Gastroesophageal sphincter (tissue), 4 donors: ENCODE measurements at regions not wholly inside any gene's neighbourhood (a gene's known extent, or its start where the extent isn't known, plus 50 kb on each side); places are given as distances from the start of the nearest gene placed in this dataset.
A peak's percentile ranks its signal among the peaks of the same experiment; 100 is the strongest.

Experiments
- ATAC-seq: fragments of 150-250 bp; one replicate; pipeline ENCODE4 v1.9.1; 2016; ENCODE audit warnings: mild to moderate bottlenecking, moderate library complexity
- H3K27ac ChIP-seq, 4 donors: fragments of 200-600 bp; sonication (generic) in 3 of 4; 1 replicate in 3 of 4; 2 replicates in 1 of 4; pipeline ENCODE4 v1.5.1; 2016 to 2019
- H3K27me3 ChIP-seq: fragments of 200-600 bp; sonication (generic); one replicate; pipeline ENCODE4 v1.5.1; 2019
- H3K36me3 ChIP-seq, 2 donors: fragments of 200-600 bp; sonication (generic); one replicate each; pipeline ENCODE4 v1.5.1; 2019; ENCODE audit warnings: control low read depth in 1 of 2
- H3K4me1 ChIP-seq, 3 donors: fragments of 200-600 bp; sonication (generic); 1 replicate in 2 of 3; 2 replicates in 1 of 3; pipeline ENCODE4 v1.5.1; 2016 to 2019; ENCODE audit warnings: control low read depth in 2 of 3
- H3K4me3 ChIP-seq, 2 donors: fragments of 200-600 bp; sonication (generic); one replicate each; pipeline ENCODE4 v1.5.1; 2019; ENCODE audit warnings: mild to moderate bottlenecking in 1 of 2, moderate library complexity in 1 of 2
- H3K9me3 ChIP-seq, 3 donors: fragments of 200-600 bp; sonication (generic); one replicate each; pipeline ENCODE4 v1.5.1; 2017 to 2019; ENCODE audit warnings: control low read depth in 2 of 3
- EP300 ChIP-seq: sonication (generic); formaldehyde crosslinking; IDR thresholded peaks from one replicate; pipeline ENCODE4 v1.6.1; 2017; ENCODE audit warnings: antibody characterized with exemption, mild to moderate bottlenecking
- POLR2A ChIP-seq, 2 donors: fragments of 450-650 bp; IDR thresholded peaks; one replicate each; pipeline ENCODE4 v1.6.1; 2017; ENCODE audit warnings: antibody characterized with exemption in 2 of 2, mild to moderate bottlenecking in 2 of 2, moderate library complexity in 1 of 2
- POLR2AphosphoS5 ChIP-seq: sonication (generic); formaldehyde crosslinking; IDR thresholded peaks from one replicate; pipeline ENCODE4 v1.6.1; 2017; ENCODE audit warnings: antibody characterized with exemption
- whole genome bisulfite sequencing, 2 donors: methylation state at CpG; one replicate each; pipeline ENCODE4 v1.1.5; 2018; ENCODE audit warnings: low coverage in 1 of 2; 5-methylcytosine and 5-hydroxymethylcytosine counted together
- TF ChIP-seq, protein P1 (sequence below), 4 experiments: fragments of 200-600 bp in 2 of 4; fragments of 450-650 bp in 2 of 4; sonication (generic) in 1 of 4; IDR thresholded peaks; one replicate each; pipeline ENCODE4 v1.5.1; 2017 to 2019; ENCODE audit warnings: antibody characterized with exemption in 4 of 4, mild to moderate bottlenecking in 2 of 4, moderate library complexity in 2 of 4

DNA sequence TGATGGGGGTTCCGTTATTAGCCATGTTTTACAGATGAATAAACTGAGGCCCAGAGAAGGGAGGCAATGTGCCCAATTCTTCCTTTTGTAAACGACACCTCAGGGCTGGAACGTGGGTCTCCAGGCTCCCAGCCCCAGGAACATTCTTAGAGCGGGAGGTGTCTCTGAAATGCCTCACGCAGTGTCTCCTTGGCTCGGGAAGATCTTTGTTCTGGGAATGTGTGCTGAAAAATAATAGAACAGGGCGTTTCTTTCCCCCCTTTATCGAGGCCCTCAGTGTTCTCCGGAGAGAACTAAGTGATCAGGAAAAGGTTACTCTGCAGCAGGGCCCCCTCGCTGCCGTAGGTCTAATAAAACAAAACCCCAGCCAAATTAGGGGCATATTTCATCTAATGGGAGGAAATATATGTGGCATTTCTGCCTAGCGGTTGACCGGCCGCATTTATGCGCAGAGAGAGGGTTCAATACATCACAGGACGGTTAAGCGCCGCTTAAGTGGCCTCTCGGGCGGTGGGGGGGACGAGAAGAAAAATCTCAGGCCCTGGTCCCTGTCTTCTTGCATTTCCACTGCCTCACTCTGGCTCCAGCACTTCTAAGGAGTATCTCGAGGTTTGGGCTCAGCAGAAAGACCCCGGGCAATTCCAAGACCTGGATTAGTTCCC, 564.3 kb downstream of the MN1 start:
- Histone ChIP-seq H3K9me3 (no peaks in the 10 kb centered on the region), H3K27ac (no peak overlapping the region), H3K27me3 (peaks cover 4% of the 10 kb centered on the region), H3K4me3 (no peak overlapping the region), H3K4me1 (peaks cover 0 to 30% (median 13%) of the 10 kb centered on the region in 3 donors), H3K36me3 (no peaks in the 10 kb centered on the region)
- WGBS, 2 donors: 74 to 75% methylated on average over 4 to 14 of the region's 23 CpGs
- ATAC-seq: no peak
- TF ChIP-seq POLR2A (IDR thresholded peaks at IDR 0.05) (no peak), POLR2AphosphoS5 (no peak)

DNA sequence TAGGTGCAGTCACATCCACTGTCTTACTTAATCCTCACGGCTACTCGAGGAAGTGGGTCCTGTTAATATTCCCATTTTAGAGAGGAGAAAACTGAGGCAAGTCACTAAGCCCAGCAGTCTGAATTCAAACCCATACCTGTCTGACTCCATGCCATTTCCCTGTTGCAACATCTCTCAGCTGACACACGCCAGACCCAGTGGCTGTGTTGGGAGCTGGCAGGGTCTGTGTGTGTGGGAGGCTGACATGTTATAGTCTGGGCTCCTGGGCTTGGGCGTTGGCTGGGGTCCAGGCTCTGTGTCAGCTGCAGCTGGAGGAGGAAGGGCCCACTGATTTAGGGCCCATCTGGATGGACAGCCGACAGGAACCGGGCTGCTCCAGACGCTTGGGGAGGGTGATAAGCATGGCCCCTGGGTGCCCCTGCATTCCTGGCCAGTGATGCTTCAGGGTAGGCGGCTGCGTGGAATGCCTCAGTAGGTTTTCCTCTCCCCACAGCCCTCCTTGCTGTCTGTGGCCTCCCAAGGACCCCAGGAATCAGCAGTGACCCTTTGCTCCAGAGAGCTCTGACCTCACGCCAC, 562.5 kb downstream of the MN1 start:
- H3K27ac ChIP-seq: no peak overlapping the region
- TF ChIP-seq POLR2AphosphoS5: peak; percentile 90
- TF ChIP-seq, protein P1, sequence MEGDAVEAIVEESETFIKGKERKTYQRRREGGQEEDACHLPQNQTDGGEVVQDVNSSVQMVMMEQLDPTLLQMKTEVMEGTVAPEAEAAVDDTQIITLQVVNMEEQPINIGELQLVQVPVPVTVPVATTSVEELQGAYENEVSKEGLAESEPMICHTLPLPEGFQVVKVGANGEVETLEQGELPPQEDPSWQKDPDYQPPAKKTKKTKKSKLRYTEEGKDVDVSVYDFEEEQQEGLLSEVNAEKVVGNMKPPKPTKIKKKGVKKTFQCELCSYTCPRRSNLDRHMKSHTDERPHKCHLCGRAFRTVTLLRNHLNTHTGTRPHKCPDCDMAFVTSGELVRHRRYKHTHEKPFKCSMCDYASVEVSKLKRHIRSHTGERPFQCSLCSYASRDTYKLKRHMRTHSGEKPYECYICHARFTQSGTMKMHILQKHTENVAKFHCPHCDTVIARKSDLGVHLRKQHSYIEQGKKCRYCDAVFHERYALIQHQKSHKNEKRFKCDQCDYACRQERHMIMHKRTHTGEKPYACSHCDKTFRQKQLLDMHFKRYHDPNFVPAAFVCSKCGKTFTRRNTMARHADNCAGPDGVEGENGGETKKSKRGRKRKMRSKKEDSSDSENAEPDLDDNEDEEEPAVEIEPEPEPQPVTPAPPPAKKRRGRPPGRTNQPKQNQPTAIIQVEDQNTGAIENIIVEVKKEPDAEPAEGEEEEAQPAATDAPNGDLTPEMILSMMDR (IDR thresholded peaks at IDR 0.05): no peak
- H3K27me3 ChIP-seq: no peaks in the 10 kb centered on the region
- peaks cover 0 to 32% (median 13%) of the 10 kb centered on the region in 3 donors for H3K4me1 ChIP-seq
- H3K9me3 ChIP-seq: no peaks in the 10 kb centered on the region
- ATAC-seq: peak; percentile 54
- H3K36me3 ChIP-seq: no peaks in the 10 kb centered on the region
- H3K4me3 ChIP-seq: no peak overlapping the region
- WGBS, 2 donors: 56 to 95% methylated on average over 2 to 3 of the region's 10 CpGs

DNA sequence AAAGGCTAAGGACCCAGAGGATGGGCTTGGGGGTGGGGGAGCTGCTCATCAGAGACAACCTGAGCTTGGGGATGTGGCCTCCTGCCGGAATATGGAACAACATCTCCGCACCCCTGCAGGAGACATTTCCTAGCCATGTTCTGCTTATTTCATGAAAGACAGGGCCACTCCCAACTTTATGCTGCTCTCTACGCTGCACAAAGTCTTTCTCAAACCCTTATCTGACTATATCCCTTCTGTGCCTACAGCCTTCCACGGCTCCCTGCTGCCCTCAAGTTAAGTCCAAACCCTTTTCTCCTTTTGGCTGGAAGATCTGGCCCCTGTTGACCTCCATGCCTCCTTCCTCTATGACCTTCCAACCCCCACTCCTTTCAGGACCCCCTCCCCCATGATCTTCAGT, 562.0 kb downstream of the MN1 start:
- ATAC-seq: no peak
- Histone ChIP-seq H3K27ac (no peak overlapping the region), H3K36me3 (no peaks in the 10 kb centered on the region), H3K4me3 (no peak overlapping the region), H3K4me1 (peaks cover 0 to 32% (median 13%) of the 10 kb centered on the region in 3 donors), H3K27me3 (no peaks in the 10 kb centered on the region), H3K9me3 (no peaks in the 10 kb centered on the region)
- TF ChIP-seq POLR2AphosphoS5: no peak
- TF ChIP-seq, protein P1 (IDR thresholded peaks at IDR 0.05): no peak
- no peak for TF ChIP-seq EP300
- no peak for TF ChIP-seq POLR2A (IDR thresholded peaks at IDR 0.05)
- 73 to 86% methylated on average over 4 of the region's 4 CpGs for WGBS, 2 donors

DNA sequence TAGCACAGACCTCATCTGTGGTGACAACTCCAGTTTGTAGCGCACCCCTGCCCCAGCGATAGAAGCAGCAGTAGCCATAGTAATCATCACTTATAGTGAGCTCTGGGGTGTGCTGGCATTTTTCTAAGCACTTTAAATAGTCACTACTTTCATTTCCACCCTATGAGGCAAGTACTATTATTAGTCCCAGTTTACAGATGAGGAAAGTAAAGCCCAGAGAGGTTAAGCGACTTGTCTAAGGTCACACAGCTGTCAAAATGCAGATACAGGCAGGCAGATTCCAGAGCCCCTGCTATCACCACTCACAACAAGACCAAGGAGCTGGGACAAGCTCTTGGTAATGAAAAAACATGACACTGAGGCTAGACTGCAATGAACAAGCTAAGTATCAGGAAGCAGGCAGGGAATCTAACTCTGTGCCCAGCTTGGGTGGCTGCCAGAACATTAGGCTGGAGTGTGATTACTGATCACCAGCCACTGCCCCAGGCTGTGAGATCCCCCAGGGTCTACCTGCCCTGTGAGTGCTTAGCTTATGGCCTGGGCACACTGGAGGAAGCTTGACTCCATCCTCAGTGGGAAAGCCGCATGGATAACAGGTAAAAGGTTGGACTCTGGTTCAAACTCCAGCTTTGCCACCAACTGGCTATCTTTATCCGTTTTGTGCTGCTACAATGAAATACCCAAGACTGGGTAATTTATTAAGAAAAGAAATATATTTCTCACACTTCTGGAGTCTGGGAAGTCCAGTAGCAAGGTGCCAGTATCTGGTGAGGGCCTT, 561.1 kb downstream of the MN1 start:
- WGBS, 2 donors: 100% methylated on average over 1 of the region's 5 CpGs; no CpG with 5 or more reads in 1 of the 2 donors
- no peak for ATAC-seq
- H3K36me3 ChIP-seq: no peaks in the 10 kb centered on the region
- TF ChIP-seq POLR2A (IDR thresholded peaks at IDR 0.05) (no peak), EP300 (no peak), POLR2AphosphoS5 (no peak)
- TF ChIP-seq, protein P1 (IDR thresholded peaks at IDR 0.05): no peak
- H3K4me1 ChIP-seq: peaks cover 0 to 32% (median 13%) of the 10 kb centered on the region in 3 donors
- H3K9me3 ChIP-seq: no peaks in the 10 kb centered on the region
- H3K4me3 ChIP-seq: no peak overlapping the region
- H3K27me3 ChIP-seq: no peaks in the 10 kb centered on the region
- H3K27ac ChIP-seq: no peak overlapping the region

DNA sequence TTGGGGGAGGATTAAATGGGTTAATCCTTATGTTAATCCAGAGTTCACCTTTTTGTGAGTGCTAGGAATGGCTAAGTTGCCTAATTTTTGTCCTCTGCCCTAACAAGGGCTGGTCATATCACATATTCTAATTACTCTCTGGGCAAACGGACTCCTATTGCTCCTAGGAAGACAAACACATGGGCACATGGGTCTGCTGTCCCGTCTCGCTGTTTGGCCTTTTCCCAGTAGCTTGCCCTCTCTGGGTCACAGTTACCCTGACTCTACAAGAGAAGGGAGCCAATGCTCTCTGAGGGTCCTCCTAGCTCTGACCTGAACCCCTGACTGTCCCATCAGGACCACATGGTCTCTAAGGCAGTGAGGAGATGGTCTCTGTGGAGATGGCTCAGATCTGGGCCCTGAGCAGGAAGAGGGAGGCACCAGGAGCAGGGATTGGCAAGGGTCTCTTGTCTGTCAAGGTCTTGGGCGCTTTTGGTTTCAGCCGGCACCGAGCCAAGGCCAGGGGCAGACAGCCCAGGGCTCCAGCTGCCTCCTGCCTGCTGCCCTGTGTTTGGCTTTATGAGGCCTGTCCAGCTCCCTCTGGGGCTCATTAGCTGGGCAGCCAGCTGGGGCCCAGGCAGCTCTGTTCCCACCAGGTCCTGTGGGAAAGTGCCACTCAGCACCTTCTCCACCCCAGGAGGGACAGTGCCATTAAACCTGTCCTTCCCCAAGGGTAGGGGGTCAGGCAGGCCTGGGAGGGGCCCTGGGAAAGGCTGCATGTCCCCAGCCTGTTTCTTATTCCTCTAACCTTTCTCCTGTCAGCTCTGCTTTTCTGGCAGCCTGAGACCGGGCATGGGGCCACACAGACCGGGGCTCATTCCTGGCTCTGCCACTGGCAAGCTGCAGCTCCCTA, 559.9 kb downstream of the MN1 start:
- TF ChIP-seq, protein P1 (IDR thresholded peaks at IDR 0.05): no peak
- TF ChIP-seq POLR2AphosphoS5: no peak
- TF ChIP-seq EP300: no peak
- TF ChIP-seq POLR2A (IDR thresholded peaks at IDR 0.05): no peak
- WGBS, 2 donors: 20 to 50% methylated on average over 1 to 2 of the region's 8 CpGs
- H3K4me3 ChIP-seq: no peak overlapping the region
- H3K27me3 ChIP-seq: no peaks in the 10 kb centered on the region
- H3K9me3 ChIP-seq: no peaks in the 10 kb centered on the region
- peaks cover 0 to 32% (median 13%) of the 10 kb centered on the region in 3 donors for H3K4me1 ChIP-seq
- peak overlapping the region in 3 of 4 donors; percentile 33 to 62 (median 49) for H3K27ac ChIP-seq
- peak; percentile 54 for ATAC-seq
- no peaks in the 10 kb centered on the region for H3K36me3 ChIP-seq
